K562 (cell line): ENCODE measurements at regions not wholly inside any gene's neighbourhood (a gene's known extent, or its start where the extent isn't known, plus 50 kb on each side); places are given as distances from the start of the nearest gene placed in this dataset.

Source experiments
- ATAC-seq: fragments of 200-7000 bp; cut with Tn5 transposase; 3 replicates; pipeline ENCODE4 v1.9.1; 2020; ENCODE audit warnings: moderate library complexity
- BruUV-seq: library from RNA; stranded (reverse); fragments of 400-500 nt; replicated peaks from 2 replicates; lab custom pipeline; 2021; lab: Mats Ljungman, UMichigan
- CTCF ChIA-PET: fragments of 300-600 bp; formaldehyde crosslinking; extraction: SDS; loops from one replicate; lab custom pipeline; 2021; ENCODE audit warnings: low intra/inter-chr PET ratio; lab: Yijun Ruan, JAX
- POLR2A ChIA-PET: fragments of 300-600, 350-650 bp; sonication (Branson Sonifier 250); formaldehyde crosslinking; extraction: SDS; loops from one replicate; lab custom pipeline; 2021; ENCODE audit warnings: antibody characterized with exemption, inconsistent platforms; lab: Yijun Ruan, JAX
- DNase-seq, 4 experiments: peaks; one replicate each; pipeline versions ENCODE4 v3.0.0 to v3.0.0-alpha.2; 2011 to 2018; ENCODE audit warnings: low spot score in 3 of 4, mixed read lengths in 3 of 4; ENCODE audit errors: extremely low read depth in 1 of 4
- FAIRE-seq: peaks from 2 replicates; lab custom pipeline; 2011; peaks lifted over from hg19 to GRCh38; lab: Jason Lieb, UNC
- H2AFZ ChIP-seq: 2 replicates; pipeline ENCODE4 v1.6.0; 2011; ENCODE audit warnings: low read depth, low read length, control low read depth, inconsistent platforms
- H3K27ac ChIP-seq: fragments of 200-600 bp; 3 replicates; pipeline ENCODE4 v1.8.0; 2011; ENCODE audit warnings: low read depth, mild to moderate bottlenecking, control low read depth, inconsistent platforms, low read length, moderate library complexity, mixed read lengths; ENCODE audit errors: extremely low read depth
- H3K27me3 ChIP-seq, 2 experiments: fragments of 300-600 bp in 1 of 2; 2 replicates in 1 of 2; 3 replicates in 1 of 2; pipeline versions ENCODE4 v1.6.0 to v1.8.0; 2011; ENCODE audit warnings: inconsistent platforms in 2 of 2, low read length in 2 of 2, mild to moderate bottlenecking in 1 of 2, mixed read lengths in 1 of 2, moderate library complexity in 1 of 2; ENCODE audit not compliant: control insufficient read depth in 2 of 2, insufficient read depth in 2 of 2
- H3K36me3 ChIP-seq: fragments of 300-600 bp; 3 replicates; pipeline ENCODE4 v1.8.0; 2011; ENCODE audit warnings: mild to moderate bottlenecking, low read length, inconsistent platforms; ENCODE audit not compliant: control insufficient read depth, insufficient read depth
- H3K4me1 ChIP-seq, 2 experiments: fragments of 200-600 bp in 1 of 2; replicated peaks in 1 of 2; 2 replicates in 1 of 2; 3 replicates in 1 of 2; pipeline versions ENCODE4 v1.5.1 to v1.8.0; 2011; ENCODE audit warnings: inconsistent platforms in 2 of 2, low read length in 2 of 2, mild to moderate bottlenecking in 1 of 2, mixed read lengths in 1 of 2, moderate library complexity in 1 of 2; ENCODE audit not compliant: control insufficient read depth in 2 of 2, insufficient read depth in 2 of 2
- H3K4me2 ChIP-seq: 2 replicates; pipeline ENCODE4 v1.6.1; 2011; ENCODE audit warnings: low read length, control low read depth, inconsistent platforms, mixed read lengths; ENCODE audit not compliant: insufficient read depth
- H3K4me3 ChIP-seq: fragments of 200-600 bp; sonication (generic), shearing (Covaris generic); 2 replicates; pipeline ENCODE4 v1.5.1; 2016; ENCODE audit warnings: control low read depth, inconsistent platforms
- H3K79me2 ChIP-seq: fragments of 200-600 bp; 3 replicates; pipeline ENCODE4 v1.8.0; 2011; ENCODE audit warnings: low read length, inconsistent platforms; ENCODE audit not compliant: control insufficient read depth, insufficient read depth
- H3K9ac ChIP-seq, 2 experiments: 2 replicates each; pipeline versions ENCODE4 v1.6.0 to v1.6.1; 2011; ENCODE audit warnings: low read depth in 2 of 2, low read length in 2 of 2, control low read depth in 1 of 2, inconsistent platforms in 1 of 2, mild to moderate bottlenecking in 1 of 2, mixed read lengths in 1 of 2; ENCODE audit not compliant: insufficient read depth in 1 of 2
- H3K9me1 ChIP-seq: one replicate; pipeline ENCODE4 v1.6.0; 2011; ENCODE audit warnings: inconsistent platforms, mild to moderate bottlenecking, low read length, moderate library complexity; ENCODE audit not compliant: control insufficient read depth, insufficient read depth
- H3K9me3 ChIP-seq: replicated peaks from 2 replicates; pipeline ENCODE4 v1.5.1; 2011; ENCODE audit warnings: low read depth, low read length, inconsistent platforms; ENCODE audit not compliant: control insufficient read depth, insufficient read depth
- H4K20me1 ChIP-seq: replicated peaks from 2 replicates; pipeline ENCODE4 v1.6.1; 2011; ENCODE audit warnings: low read length, inconsistent platforms, mixed read lengths; ENCODE audit not compliant: control insufficient read depth, insufficient read depth
- CREM ChIP-seq: IDR thresholded peaks from 2 replicates; pipeline ENCODE4 v1.6.1; 2014; ENCODE audit warnings: antibody characterized with exemption, low read depth
- RBBP5 ChIP-seq: fragments of 200-600 bp; sonication (generic); IDR thresholded peaks from 2 replicates; pipeline ENCODE4 v1.6.1; 2012; ENCODE audit warnings: borderline replicate concordance, mild to moderate bottlenecking, low read length, control low read depth, inconsistent platforms; ENCODE audit not compliant: insufficient read depth, poor library complexity, severe bottlenecking
- ZNF347 ChIP-seq: fragments of 450-650 bp; formaldehyde crosslinking; IDR thresholded peaks from 2 replicates; pipeline ENCODE4 v1.4.0; 2020; ENCODE audit warnings: low read depth, mild to moderate bottlenecking, moderate library complexity
- ZNF830 ChIP-seq: fragments of 250-450 bp; sonication (Bioruptor Pico); IDR thresholded peaks from 2 replicates; pipeline ENCODE4 v1.5.0; 2021; ENCODE audit warnings: mild to moderate bottlenecking
- WGBS: fragments of 100-300 bp; shearing (Covaris generic); methylation state at CpG from one replicate; pipeline ENCODE4 v1.1.6; 2016; ENCODE audit warnings: low coverage, mixed read lengths; ENCODE audit not compliant: insufficient coverage; ENCODE audit errors: missing lambda C conversion rate; 5-methylcytosine and 5-hydroxymethylcytosine counted together
- in situ Hi-C: fragments of 300-500 bp; cut with MboI; formaldehyde crosslinking; loops from 4 replicates; pipeline ENCODE4 v1.15.0; 2018; ENCODE audit warnings: inconsistent platforms, mixed read lengths
- intact Hi-C: fragments of 100-400 bp; cut with micrococcal nuclease; formaldehyde crosslinking; loops from 2 replicates; pipeline ENCODE4 v1.14.2; 2022
- TF ChIP-seq, protein P1 (sequence below): fragments of 450-650 bp; IDR thresholded peaks from 2 replicates; pipeline ENCODE4 v1.6.1; 2014; ENCODE audit warnings: low read depth, mild to moderate bottlenecking, moderate library complexity, borderline replicate concordance
- TF ChIP-seq, protein P2 (sequence below), 3 experiments: IDR thresholded peaks in 2 of 3; conservative IDR thresholded peaks in 1 of 3; 2 replicates each; pipeline ENCODE4 v1.5.1; 2011 to 2012; ENCODE audit warnings: low read length in 3 of 3, mild to moderate bottlenecking in 3 of 3, control low read depth in 2 of 3, improper control_type of control experiment in 1 of 3, inconsistent platforms in 1 of 3, low read depth in 1 of 3, mixed read lengths in 1 of 3, moderate library complexity in 1 of 3; ENCODE audit not compliant: insufficient read depth in 2 of 3

- ATAC-seq: no peak
- POLR2A ChIA-PET: no interaction called here
- CTCF ChIA-PET: no interaction called here
- Histone ChIP-seq H3K4me1 (no peaks in the 10 kb centered on the region), H3K4me3 (no peak overlapping the region), H3K9me3 (no peaks in the 10 kb centered on the region), H3K27ac (no peak overlapping the region), H3K9ac (no peak overlapping the region), H2AFZ (no peak overlapping the region), H3K4me2 (no peak overlapping the region), H3K36me3 (no peaks in the 10 kb centered on the region), H3K27me3 (no peaks in the 10 kb centered on the region), H3K9me1 (no peaks in the 10 kb centered on the region), H4K20me1 (no peaks in the 10 kb centered on the region), H3K79me2 (no peaks in the 10 kb centered on the region)
- no peak for DNase-seq
- WGBS: 10% methylated on average over 2 of the region's 2 CpGs
- FAIRE-seq: no peak
- BruUV-seq: no TSS peak
- in situ Hi-C loops (no loop called here), intact Hi-C loops (no loop called here)
- TF ChIP-seq, protein P1, sequence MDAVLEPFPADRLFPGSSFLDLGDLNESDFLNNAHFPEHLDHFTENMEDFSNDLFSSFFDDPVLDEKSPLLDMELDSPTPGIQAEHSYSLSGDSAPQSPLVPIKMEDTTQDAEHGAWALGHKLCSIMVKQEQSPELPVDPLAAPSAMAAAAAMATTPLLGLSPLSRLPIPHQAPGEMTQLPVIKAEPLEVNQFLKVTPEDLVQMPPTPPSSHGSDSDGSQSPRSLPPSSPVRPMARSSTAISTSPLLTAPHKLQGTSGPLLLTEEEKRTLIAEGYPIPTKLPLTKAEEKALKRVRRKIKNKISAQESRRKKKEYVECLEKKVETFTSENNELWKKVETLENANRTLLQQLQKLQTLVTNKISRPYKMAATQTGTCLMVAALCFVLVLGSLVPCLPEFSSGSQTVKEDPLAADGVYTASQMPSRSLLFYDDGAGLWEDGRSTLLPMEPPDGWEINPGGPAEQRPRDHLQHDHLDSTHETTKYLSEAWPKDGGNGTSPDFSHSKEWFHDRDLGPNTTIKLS: no peak
- TF ChIP-seq CREM (no peak), ZNF830 (CRISPR knock-in tag) (no peak), RBBP5 (no peak)
Observed at GRCh38 chr18:2459886-2460285, 111.4 kb downstream of the METTL4 start.

- in situ Hi-C loops: no loop called here
- Histone ChIP-seq H3K79me2 (no peaks in the 10 kb centered on the region), H3K27me3 (no peaks in the 10 kb centered on the region), H3K36me3 (no peaks in the 10 kb centered on the region), H3K9ac (no peak overlapping the region), H2AFZ (no peak overlapping the region), H3K4me1 (no peaks in the 10 kb centered on the region), H3K4me3 (no peak overlapping the region), H3K9me3 (no peaks in the 10 kb centered on the region), H3K27ac (no peak overlapping the region), H3K4me2 (no peak overlapping the region), H4K20me1 (no peaks in the 10 kb centered on the region), H3K9me1 (no peaks in the 10 kb centered on the region)
- DNase-seq (no peak), ATAC-seq (peak; percentile 52; the same call in 2 of the 3 replicates), FAIRE-seq (no peak)
- no TSS peak for BruUV-seq
- intact Hi-C loops: no loop called here
- ChIA-PET CTCF (interaction anchor here (1.9 kb wide), 1 partner anchor 362 kb away, joined by 10 read pairs; no protein-coding TSS in a partner anchor), POLR2A (no interaction called here)
- WGBS: 21% methylated on average over 1 of the region's 1 CpG
- TF ChIP-seq, protein P2, sequence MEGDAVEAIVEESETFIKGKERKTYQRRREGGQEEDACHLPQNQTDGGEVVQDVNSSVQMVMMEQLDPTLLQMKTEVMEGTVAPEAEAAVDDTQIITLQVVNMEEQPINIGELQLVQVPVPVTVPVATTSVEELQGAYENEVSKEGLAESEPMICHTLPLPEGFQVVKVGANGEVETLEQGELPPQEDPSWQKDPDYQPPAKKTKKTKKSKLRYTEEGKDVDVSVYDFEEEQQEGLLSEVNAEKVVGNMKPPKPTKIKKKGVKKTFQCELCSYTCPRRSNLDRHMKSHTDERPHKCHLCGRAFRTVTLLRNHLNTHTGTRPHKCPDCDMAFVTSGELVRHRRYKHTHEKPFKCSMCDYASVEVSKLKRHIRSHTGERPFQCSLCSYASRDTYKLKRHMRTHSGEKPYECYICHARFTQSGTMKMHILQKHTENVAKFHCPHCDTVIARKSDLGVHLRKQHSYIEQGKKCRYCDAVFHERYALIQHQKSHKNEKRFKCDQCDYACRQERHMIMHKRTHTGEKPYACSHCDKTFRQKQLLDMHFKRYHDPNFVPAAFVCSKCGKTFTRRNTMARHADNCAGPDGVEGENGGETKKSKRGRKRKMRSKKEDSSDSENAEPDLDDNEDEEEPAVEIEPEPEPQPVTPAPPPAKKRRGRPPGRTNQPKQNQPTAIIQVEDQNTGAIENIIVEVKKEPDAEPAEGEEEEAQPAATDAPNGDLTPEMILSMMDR (IDR thresholded peaks at IDR 0.05 in 2 of 3, conservative IDR thresholded peaks at IDR 0.05 in 1 of 3; ENCODE audit: insufficient read depth in 2 of 3, low read depth in 1 of 3, low read length in 3 of 3): peak; percentile 10 to 49 (median 22); a peak in 2 of 6 replicates
- no peak for TF ChIP-seq ZNF347
Observed at GRCh38 chr18:2466978-2467377, 104.3 kb downstream of the METTL4 start.
